OCI-LY1 (cell line): ENCODE measurements at regions not wholly inside any gene's neighbourhood (a gene's known extent, or its start where the extent isn't known, plus 50 kb on each side); places are given as distances from the start of the nearest gene placed in this dataset.

ENCODE experiments used
- H2AFZ ChIP-seq: fragments of 200-600 bp; sonication (generic), shearing (Covaris generic); 2 replicates; pipeline ENCODE4 v1.6.0; 2014; ENCODE audit warnings: antibody characterized with exemption, mild to moderate bottlenecking, low read length
- H3F3A ChIP-seq: fragments of 200-600 bp; sonication (generic), shearing (Covaris generic); 2 replicates; pipeline ENCODE4 v1.6.0; 2014; ENCODE audit warnings: mild to moderate bottlenecking, antibody characterized with exemption, low read length, moderate library complexity; ENCODE audit not compliant: insufficient read depth
- H3K27ac ChIP-seq: fragments of 200-600 bp; sonication (generic); 2 replicates; pipeline ENCODE4 v1.5.1; 2014; ENCODE audit warnings: low read length, mixed run types, mild to moderate bottlenecking, low read depth; ENCODE audit not compliant: poor library complexity, severe bottlenecking
- H3K27me3 ChIP-seq: fragments of 200-600 bp; sonication (generic); 2 replicates; pipeline ENCODE4 v1.6.0; 2014; ENCODE audit warnings: antibody characterized with exemption, mild to moderate bottlenecking, low read length, moderate library complexity; ENCODE audit not compliant: insufficient read depth
- H3K36me3 ChIP-seq: fragments of 200-600 bp; sonication (generic); 2 replicates; pipeline ENCODE4 v1.6.1; 2014; ENCODE audit warnings: mild to moderate bottlenecking, antibody characterized with exemption, low read length, moderate library complexity, mixed read lengths; ENCODE audit not compliant: insufficient read depth
- H3K4me1 ChIP-seq: fragments of 200-600 bp; sonication (generic); 2 replicates; pipeline ENCODE4 v1.5.1; 2014; ENCODE audit warnings: mild to moderate bottlenecking, low read length, moderate library complexity; ENCODE audit not compliant: insufficient read depth, severe bottlenecking
- H3K4me2 ChIP-seq: fragments of 200-600 bp; sonication (generic), shearing (Covaris generic); 2 replicates; pipeline ENCODE4 v1.6.1; 2014; ENCODE audit warnings: low read length
- H3K4me3 ChIP-seq: fragments of 200-600 bp; sonication (generic); 2 replicates; pipeline ENCODE4 v1.5.1; 2014; ENCODE audit warnings: low read length, low read depth, mild to moderate bottlenecking, mixed read lengths; ENCODE audit not compliant: poor library complexity, severe bottlenecking
- H3K79me2 ChIP-seq: fragments of 200-600 bp; shearing (Covaris generic); 2 replicates; pipeline ENCODE4 v1.6.1; 2016; ENCODE audit warnings: mixed run types, low read length, mixed read lengths; ENCODE audit not compliant: insufficient read depth
- H3K9ac ChIP-seq: fragments of 200-600 bp; sonication (generic), shearing (Covaris generic); 2 replicates; pipeline ENCODE4 v1.6.1; 2014; ENCODE audit warnings: mild to moderate bottlenecking, low read length, mixed read lengths
- H3K9me2 ChIP-seq: fragments of 200-600 bp; sonication (generic), shearing (Covaris generic); 2 replicates; pipeline ENCODE4 v1.6.1; 2014; ENCODE audit warnings: low read depth, mild to moderate bottlenecking, low read length, mixed read lengths
- H3K9me3 ChIP-seq: fragments of 200-600 bp; shearing (Covaris generic); 2 replicates; pipeline ENCODE4 v1.6.1; 2014; ENCODE audit warnings: low read length, mixed read lengths
- H4K20me1 ChIP-seq: fragments of 200-600 bp; sonication (generic), shearing (Covaris generic); 2 replicates; pipeline ENCODE4 v1.6.0; 2016; ENCODE audit warnings: mild to moderate bottlenecking, low read length; ENCODE audit not compliant: insufficient read depth
- EZH2 ChIP-seq: fragments of 200-600 bp; sonication (generic), shearing (Covaris generic); IDR thresholded peaks from 2 replicates; pipeline ENCODE4 v1.8.0; 2017; ENCODE audit warnings: borderline replicate concordance, mixed run types, mild to moderate bottlenecking, antibody characterized with exemption, low read length, moderate library complexity, mixed read lengths
- TF ChIP-seq, protein P1 (sequence below): fragments of 200-600 bp; sonication (generic), shearing (Covaris generic); IDR thresholded peaks from 2 replicates; pipeline ENCODE4 v1.5.1; 2017; ENCODE audit warnings: mild to moderate bottlenecking, antibody characterized with exemption, low read length, moderate library complexity, mixed read lengths

- no peaks in the 10 kb centered on the region for H3K9me2 ChIP-seq
- H3K27ac ChIP-seq: no peak overlapping the region
- H3K9ac ChIP-seq: no peak overlapping the region
- no peak overlapping the region for H2AFZ ChIP-seq
- 0 out of 2 replicates have a peak, but pooled peaks cover 6% of the 10 kb centered on the region for H3K27me3 ChIP-seq
- H3K4me3 ChIP-seq: no peak overlapping the region
- no peaks in the 10 kb centered on the region for H3F3A ChIP-seq
- H3K4me1 ChIP-seq: no peaks in the 10 kb centered on the region
- H3K79me2 ChIP-seq: no peaks in the 10 kb centered on the region
- no peaks in the 10 kb centered on the region for H4K20me1 ChIP-seq
- H3K9me3 ChIP-seq: no peaks in the 10 kb centered on the region
- H3K4me2 ChIP-seq: no peak overlapping the region
- no peaks in the 10 kb centered on the region for H3K36me3 ChIP-seq
- TF ChIP-seq EZH2: no peak
- TF ChIP-seq, protein P1, sequence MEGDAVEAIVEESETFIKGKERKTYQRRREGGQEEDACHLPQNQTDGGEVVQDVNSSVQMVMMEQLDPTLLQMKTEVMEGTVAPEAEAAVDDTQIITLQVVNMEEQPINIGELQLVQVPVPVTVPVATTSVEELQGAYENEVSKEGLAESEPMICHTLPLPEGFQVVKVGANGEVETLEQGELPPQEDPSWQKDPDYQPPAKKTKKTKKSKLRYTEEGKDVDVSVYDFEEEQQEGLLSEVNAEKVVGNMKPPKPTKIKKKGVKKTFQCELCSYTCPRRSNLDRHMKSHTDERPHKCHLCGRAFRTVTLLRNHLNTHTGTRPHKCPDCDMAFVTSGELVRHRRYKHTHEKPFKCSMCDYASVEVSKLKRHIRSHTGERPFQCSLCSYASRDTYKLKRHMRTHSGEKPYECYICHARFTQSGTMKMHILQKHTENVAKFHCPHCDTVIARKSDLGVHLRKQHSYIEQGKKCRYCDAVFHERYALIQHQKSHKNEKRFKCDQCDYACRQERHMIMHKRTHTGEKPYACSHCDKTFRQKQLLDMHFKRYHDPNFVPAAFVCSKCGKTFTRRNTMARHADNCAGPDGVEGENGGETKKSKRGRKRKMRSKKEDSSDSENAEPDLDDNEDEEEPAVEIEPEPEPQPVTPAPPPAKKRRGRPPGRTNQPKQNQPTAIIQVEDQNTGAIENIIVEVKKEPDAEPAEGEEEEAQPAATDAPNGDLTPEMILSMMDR: no peak
Observed at GRCh38 chr1:5502311-5503194, 489.7 kb downstream of the NPHP4 start.

GRCh38 chr1:5501206-5501930, 490.9 kb downstream of the NPHP4 start:
- Histone ChIP-seq H3K4me2 (no peak overlapping the region), H3K9me2 (no peaks in the 10 kb centered on the region), H3K4me3 (no peak overlapping the region), H3K36me3 (no peaks in the 10 kb centered on the region), H3K79me2 (no peaks in the 10 kb centered on the region), H2AFZ (no peak overlapping the region), H4K20me1 (no peaks in the 10 kb centered on the region), H3K27ac (no peak overlapping the region), H3K9me3 (no peaks in the 10 kb centered on the region), H3F3A (no peaks in the 10 kb centered on the region), H3K27me3 (0 out of 2 replicates have a peak, but pooled peaks cover 6% of the 10 kb centered on the region), H3K4me1 (no peaks in the 10 kb centered on the region), H3K9ac (no peak overlapping the region)
- TF ChIP-seq EZH2: no peak
- TF ChIP-seq, protein P1: no peak

GRCh38 chr1:5500541-5500940, 491.7 kb downstream of the NPHP4 start:
- Histone ChIP-seq H3K9me2 (no peaks in the 10 kb centered on the region), H3K36me3 (no peaks in the 10 kb centered on the region)
- no peak for TF ChIP-seq EZH2
- TF ChIP-seq, protein P1: no peak

More at GRCh38 chr1:5500541-5500940, 491.7 kb downstream of the NPHP4 start:
- Histone ChIP-seq H3K79me2 (no peaks in the 10 kb centered on the region), H3K27me3 (0 out of 2 replicates have a peak, but pooled peaks cover 6% of the 10 kb centered on the region), H3K9me3 (no peaks in the 10 kb centered on the region), H4K20me1 (no peaks in the 10 kb centered on the region), H2AFZ (no peak overlapping the region), H3K4me1 (no peaks in the 10 kb centered on the region), H3F3A (no peaks in the 10 kb centered on the region), H3K9ac (no peak overlapping the region), H3K27ac (no peak overlapping the region), H3K4me2 (no peak overlapping the region), H3K4me3 (no peak overlapping the region)
